A673 (cell line): ENCODE measurements at regions not wholly inside any gene's neighbourhood (a gene's known extent, or its start where the extent isn't known, plus 50 kb on each side); places are given as distances from the start of the nearest gene placed in this dataset.

Experiments
- CTCF ChIP-seq: fragments of 300-800, 200-600 bp; sonication (generic); conservative IDR thresholded peaks from 2 replicates; pipeline ENCODE4 v1.5.1; 2017; ENCODE audit warnings: low read depth, mild to moderate bottlenecking, antibody characterized with exemption, low read length, moderate library complexity, mixed read lengths
- EZH2 ChIP-seq: fragments of 200-600 bp; sonication (generic); IDR thresholded peaks from 2 replicates; pipeline ENCODE4 v1.6.1; 2017; ENCODE audit warnings: borderline replicate concordance, low read depth, mild to moderate bottlenecking, mixed read lengths, antibody characterized with exemption, low read length; ENCODE audit not compliant: poor library complexity, severe bottlenecking

- TF ChIP-seq CTCF = no peak
- no peak for TF ChIP-seq EZH2
Observed at GRCh38 chr12:16857456-16857923, 251.5 kb upstream of the LMO3 start.
